ENCODE measurements at regions not wholly inside any gene's neighbourhood (a gene's known extent, or its start where the extent isn't known, plus 50 kb on each side); places are given as distances from the start of the nearest gene placed in this dataset.

DNA sequence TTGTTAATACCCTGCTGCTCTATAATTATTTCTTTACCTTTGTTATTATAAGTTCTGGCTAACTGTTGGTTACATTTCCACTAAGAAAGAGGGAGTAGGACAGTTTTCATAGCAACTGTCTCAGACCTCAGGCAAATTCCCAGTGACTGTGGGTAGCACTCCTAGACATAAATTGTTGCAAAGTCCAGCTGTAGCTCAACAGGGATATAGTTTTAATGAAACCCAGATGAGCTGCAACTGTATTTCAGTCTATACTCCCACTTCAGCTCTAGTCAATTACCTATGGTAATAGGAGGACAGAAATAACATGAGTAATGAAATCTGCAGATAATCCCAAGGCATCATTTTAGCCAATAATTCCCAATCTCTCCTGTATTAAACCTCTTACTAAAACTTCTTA lies 103.0 kb upstream of the SEMA3A start:
- TF ChIP-seq, protein P1, sequence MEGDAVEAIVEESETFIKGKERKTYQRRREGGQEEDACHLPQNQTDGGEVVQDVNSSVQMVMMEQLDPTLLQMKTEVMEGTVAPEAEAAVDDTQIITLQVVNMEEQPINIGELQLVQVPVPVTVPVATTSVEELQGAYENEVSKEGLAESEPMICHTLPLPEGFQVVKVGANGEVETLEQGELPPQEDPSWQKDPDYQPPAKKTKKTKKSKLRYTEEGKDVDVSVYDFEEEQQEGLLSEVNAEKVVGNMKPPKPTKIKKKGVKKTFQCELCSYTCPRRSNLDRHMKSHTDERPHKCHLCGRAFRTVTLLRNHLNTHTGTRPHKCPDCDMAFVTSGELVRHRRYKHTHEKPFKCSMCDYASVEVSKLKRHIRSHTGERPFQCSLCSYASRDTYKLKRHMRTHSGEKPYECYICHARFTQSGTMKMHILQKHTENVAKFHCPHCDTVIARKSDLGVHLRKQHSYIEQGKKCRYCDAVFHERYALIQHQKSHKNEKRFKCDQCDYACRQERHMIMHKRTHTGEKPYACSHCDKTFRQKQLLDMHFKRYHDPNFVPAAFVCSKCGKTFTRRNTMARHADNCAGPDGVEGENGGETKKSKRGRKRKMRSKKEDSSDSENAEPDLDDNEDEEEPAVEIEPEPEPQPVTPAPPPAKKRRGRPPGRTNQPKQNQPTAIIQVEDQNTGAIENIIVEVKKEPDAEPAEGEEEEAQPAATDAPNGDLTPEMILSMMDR (IDR thresholded peaks at IDR 0.05; ENCODE audit: poor library complexity) = no peak
- TF ChIP-seq EZH2 (IDR thresholded peaks at IDR 0.05; ENCODE audit: borderline replicate concordance) (no peak), EZH2phosphoT487 (IDR thresholded peaks at IDR 0.05; ENCODE audit: low read depth, severe bottlenecking, unreplicated experiment) (no peak)
